Central memory CD4-positive, alpha-beta T cell (primary cell): ENCODE measurements at regions not wholly inside any gene's neighbourhood (a gene's known extent, or its start where the extent isn't known, plus 50 kb on each side); places are given as distances from the start of the nearest gene placed in this dataset.
"Not testable (repeated sequence)": the region's sequence is repeated elsewhere in the genome, so short reads cannot be mapped to it uniquely, and the experiment has no call there.

Experiments used
- DNase-seq: peaks from one replicate; pipeline ENCODE4 v3.0.0; 2022

DNA sequence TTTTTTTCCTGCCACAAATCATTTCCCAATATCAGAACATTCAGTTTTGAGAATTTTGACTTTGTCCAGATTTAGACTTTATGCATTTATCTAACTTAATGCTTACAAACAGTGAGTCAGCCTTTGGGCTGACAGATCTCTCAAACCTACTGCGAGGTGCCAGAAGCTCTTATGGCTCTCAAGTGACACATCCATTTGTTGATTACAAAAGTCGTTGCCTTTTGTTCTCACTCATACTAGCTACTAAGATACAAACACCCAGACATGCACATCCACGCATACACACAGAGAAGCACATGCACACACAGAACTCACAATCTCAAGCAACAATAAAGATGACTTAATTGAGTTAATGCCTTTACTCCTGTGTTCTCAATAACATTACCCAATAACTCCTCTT lies 1147.5 kb downstream of the DIAPH3 start:
- DNase-seq: no peak

DNA sequence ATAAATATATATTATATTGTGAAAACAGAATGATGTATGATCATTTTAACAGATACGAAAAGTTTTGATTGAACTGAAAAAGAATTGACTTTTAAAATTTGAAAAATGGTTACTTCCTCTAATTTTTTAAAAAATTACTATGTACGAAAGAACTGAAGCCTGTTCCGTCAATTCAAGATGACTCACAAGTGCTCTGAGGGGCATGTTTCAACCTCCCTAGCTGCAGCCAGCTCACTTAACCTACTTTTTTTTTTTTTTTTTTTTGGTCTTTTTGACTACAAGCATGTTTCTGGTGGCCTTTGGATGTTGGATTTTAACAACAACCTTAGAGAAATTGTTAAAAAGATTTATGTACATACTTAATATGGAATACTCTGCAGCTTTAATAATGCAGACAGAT lies 1139.3 kb downstream of the DIAPH3 start:
- DNase-seq: no peak

DNA sequence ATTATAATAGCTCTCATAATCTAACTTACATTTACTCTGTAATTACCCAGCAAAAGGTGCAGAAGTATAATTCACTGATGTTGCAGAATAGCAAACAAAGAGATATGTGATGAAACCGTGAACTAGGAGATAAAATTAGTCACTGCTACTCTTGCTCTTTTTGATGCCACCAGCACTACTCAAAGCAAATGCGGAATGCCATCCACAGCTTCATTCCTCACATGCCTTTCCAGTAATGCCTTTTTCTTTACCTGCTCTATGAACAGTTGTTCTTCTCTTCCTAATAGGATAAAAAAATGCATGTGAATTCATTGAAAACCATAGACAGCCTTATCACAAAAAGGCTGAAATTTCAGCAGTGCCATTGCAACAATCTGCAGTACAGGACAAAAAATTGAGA lies 1129.5 kb downstream of the DIAPH3 start:
- DNase-seq: no peak

DNA sequence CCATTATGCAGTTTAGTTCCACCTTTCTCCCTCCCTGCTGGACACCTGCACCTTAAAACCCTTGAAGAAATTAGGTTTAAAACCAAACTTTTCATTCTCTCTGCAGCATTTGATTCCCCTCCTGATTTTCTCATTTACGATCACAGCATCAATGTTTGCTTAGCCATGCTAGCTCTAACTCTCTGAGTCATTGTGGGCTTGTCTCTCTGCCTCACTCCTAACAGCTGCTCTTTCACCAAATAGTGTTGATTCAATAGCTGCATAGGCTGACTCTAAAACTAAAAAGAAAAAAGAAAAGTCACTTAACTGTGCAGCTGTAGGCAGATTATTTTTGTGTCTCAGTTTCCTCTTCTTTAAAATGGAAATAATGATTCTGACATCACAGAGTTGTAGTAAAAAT lies 1124.9 kb downstream of the DIAPH3 start:
- DNase-seq: no peak

DNA sequence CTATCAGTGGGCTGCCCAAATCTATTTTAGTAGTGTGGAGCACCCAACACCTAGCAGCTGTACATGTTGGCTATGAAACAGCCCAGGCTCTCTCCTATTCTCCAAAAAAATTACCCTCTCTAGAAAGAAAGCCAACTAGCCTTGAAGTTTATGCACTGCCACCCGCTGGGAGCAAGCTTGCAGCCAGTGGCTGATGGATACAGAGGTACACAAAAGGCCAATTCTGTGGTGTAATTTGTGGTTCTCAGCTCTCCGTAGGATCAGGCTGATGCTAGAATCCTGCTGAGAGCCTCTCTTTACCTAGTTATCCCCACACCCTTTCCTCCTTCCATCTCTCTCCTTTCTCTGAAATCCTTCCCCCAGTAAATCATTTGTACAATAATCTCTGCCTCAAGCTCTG lies 1120.7 kb downstream of the DIAPH3 start:
- no peak for DNase-seq

DNA sequence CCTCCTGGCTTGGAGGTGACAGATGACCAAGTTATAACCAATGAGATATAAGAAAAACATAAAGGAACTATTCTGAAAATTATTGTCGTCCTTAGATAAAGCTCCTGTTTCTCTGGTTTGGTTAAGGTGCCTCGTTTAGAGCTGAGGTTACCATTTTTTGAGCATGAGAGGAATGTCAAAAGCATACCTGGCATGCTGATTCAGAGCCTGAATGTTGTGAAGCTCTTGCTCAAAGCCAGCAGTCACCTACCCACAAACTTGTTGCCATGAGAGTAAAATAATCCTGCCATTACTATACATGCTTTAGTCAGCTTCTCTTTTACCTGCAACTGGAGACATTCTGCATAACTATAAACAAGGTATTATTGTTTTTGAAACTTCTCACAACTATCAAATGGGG lies 1116.2 kb downstream of the DIAPH3 start:
- no peak for DNase-seq

DNA sequence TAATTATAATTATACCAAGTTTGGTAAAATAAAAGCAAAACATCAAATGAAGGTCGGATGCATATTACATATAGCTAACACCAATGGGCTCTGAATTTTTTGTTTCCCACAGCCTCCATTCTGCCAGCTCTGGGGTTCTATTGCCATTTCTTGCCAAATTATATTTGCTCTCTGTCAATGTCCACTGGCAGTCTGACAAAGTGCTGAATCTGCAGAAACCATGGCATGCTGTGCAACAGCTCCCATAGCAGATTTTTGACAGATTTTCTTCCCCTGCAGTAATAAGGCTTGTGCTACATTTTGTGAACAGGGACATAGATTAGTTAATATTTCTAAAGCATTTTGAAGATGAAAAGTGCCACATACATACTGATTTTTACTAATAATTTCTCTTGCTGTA lies 1102.1 kb downstream of the DIAPH3 start:
- DNase-seq: no peak

DNA sequence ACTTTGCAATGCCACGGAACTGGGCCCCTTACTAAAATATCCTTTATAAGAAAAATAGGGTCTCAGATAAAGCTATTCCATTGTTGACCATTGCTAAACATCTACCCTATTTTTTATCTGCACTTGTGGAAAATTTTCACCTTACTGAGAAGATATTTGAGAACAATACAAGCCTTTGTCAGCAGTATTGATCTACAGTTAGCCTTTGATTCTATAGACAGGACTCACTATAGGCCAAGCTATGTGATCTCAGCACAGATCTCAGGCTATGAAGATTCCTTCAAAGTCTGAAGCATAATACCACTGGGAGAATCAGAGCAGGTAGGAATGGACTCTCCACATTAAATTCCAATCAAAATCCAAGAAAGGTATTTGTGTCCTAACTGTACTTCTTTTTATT lies 1099.7 kb downstream of the DIAPH3 start:
- no peak for DNase-seq

DNA sequence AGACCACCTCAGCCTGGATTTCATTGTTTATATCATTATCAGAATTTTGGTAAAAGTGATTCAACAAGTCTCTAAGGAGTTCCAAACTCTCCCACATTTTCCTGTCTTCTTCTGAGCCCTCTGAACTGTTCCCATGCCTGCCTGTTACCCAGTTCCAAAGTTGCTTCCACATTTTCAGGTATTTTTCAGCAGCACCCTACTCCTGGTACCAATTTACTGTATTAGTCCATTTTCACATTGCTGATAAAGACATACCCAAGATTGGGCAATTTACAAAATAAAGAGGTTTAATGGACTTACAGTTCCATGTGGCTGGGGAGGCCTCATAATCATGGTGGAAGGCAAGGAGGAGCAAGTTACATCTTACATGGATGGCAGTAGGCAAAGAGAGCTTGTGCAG lies 1087.3 kb downstream of the DIAPH3 start:
- DNase-seq: not testable (repeated sequence)

DNA sequence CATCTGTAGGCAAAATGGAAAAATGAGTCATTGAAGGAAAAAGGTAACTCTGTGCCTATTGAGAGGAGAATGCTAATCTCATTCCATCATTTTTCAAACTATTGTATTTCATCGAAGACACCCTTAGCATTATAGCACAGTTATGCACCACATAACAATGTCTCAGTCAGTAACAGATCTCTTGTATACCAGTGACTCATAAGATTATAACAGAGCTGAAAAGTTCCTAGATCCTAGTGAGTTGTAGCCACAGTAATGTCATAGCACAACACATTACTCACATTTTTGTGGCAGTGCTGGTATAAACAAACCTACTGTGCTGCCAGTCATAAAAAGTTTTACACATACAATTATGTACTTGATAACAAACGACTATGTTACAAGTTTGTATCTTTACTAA lies 1077.6 kb downstream of the DIAPH3 start:
- no peak for DNase-seq

DNA sequence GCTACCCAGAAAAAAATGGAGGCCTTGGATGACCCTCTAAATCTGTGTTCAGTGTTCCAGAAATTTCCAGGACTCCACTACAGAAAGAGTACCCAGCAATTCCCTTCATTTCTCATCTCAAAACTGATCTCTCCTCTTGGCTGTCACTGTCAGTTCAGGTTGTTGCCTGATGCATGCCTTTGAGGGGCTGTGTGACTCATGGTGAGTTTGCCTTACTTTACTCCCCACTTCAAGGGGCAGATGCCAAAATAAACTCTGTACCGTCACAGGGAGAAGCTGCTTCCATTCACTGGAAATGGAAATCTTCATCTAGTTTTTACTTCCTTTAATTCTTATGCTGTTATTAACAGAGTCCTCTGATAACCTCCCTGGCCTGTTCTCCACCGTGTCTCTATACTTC lies 1075.0 kb downstream of the DIAPH3 start:
- DNase-seq: no peak

DNA sequence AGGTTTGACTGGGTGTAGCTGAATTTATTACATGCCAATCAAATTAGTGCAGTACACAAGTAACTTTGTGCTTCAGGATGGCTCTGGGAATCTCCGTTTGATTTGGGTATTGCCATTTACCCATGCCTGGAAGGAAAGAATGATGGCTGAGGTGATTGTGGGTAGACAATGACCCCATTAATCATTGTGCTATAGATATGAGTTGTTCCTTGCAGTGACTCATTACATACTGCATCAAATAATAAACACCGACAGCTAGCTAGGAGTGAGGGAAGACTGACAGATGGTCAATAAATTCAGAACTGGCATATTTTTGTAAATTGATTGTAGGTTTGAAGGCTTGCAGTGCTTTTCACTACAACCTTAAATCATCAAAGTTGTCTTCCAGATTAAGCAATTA lies 1069.5 kb downstream of the DIAPH3 start:
- no peak for DNase-seq

DNA sequence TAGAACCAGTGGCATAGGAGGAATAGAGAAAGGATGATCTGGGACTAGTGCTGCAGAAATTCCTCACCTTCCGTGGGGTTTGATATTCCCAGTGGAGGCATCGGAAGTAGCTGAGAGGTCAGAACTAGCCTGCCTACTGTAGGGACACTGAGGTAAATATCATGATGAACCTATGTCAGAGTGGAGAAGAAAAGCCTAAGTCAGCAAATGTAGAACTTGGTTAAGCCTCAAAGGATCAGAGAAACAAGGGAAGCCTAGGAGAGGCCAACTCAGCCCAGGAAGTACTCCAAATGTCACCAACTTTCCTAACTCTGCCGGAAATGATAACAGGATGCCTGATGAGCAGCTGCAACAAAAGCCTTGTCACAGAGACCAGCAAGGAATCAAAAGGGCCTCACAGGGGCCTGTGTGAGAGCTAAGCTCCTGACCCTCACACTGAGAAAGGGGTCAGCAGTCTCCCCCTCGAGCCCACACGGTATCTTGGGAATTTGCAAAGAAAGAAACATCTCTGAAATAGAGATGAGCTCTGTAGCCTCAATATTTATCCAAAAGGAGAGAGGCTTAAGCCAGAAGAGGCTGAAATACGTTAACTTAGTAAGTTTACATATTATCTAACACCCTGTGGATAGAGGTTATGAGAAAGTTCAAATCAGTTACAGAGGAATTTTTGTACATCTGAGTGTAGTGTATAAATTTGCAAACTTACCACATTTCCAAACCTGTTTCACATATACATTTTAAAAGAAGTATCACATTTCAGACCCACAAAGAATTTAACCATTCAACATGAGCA lies 1064.3 kb downstream of the DIAPH3 start:
- DNase-seq: no peak

DNA sequence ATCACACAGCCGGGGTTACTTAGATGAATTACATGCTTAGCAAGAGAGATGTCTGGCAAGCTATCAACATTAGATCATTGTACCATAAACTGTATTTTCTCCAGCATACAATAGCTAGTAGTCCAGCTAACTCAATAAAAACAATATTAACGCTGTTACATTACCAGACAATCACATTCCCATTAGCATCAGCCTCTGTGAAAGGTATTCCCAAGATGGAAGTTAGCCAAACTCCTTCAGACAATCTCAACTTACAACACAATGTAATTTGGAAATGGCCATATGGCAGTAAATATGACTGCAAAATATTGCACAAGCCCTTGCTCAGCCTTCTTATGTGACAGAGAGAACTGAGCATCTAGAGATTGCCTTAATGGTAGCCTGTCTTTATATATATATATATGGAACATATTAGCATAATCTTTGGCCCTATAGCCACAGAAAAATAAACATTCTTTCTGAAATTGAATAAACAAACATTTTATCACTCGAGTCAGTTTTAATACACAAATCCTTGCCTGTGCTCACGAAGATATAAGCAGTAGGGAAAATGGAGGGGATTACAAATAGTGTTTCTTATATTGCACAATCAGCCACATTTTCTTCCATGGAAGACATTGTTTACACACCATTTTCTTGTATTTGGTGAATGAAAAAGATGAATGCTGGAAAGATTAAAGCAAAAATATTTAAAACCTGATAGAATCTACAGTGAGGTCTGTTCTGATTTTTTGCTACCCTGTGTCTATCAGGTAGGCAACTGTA lies 1060.5 kb downstream of the DIAPH3 start:
- no peak for DNase-seq

DNA sequence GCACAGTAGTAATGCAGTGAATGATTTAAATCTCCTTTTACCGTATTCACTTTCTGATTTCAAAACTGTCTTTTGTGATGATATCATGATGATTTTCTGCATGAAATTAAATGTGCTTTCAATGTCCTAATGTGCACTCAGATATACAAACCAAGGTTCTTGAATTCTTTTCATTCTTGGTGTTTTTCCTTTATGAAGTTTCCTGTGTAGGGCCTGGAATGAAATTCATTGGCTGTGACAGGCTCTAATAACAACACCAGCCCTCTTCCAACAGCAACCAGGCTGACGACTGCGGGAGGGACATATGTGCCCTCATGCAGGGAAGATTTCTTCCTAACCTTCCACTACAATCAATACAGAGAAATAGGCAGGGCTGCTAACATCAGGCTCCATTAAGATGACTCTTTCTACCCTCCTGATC lies 1052.0 kb downstream of the DIAPH3 start:
- no peak for DNase-seq

DNA sequence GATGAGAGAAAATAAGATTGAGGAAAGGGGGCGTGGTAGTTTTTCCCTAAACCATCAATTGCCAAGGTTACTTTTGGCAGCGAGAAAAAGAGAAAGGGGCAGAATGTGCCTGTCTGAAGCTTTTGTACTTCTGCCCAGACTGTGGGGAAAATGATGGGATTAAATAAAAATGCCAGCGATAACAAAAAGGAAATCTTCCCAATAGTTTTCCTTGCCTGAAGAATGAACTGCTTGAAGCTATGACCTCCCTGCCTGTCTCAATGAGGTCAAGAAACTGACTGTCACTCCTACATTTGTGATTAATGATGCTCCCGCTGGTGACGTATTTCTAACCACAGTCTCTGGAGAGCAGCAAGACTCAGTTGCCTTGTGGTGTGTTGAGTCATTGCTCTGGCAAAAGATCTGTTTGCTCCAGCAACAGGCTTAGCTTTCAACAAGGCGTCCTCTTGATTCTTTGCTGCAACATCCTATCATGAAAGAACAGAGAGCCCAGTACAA lies 1051.5 kb downstream of the DIAPH3 start:
- DNase-seq: no peak

DNA sequence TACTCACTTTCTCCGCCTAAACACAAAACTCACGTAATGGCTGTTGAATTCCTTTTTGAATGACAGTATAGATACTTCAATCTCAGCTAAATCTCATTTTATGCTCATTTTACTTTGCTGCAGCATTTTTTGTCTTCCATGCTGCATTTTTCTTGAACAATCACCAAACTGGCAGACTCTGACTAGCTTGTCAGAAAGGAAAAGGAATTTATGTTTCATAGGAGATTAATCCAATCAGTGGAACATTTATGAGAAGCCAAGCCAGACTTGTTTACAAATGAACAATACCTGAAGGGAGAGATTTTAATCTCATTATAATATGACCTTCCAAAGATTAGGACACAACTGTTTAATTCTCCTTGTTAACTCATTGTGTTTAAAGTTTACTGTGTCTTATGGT lies 1044.3 kb downstream of the DIAPH3 start:
- no peak for DNase-seq

DNA sequence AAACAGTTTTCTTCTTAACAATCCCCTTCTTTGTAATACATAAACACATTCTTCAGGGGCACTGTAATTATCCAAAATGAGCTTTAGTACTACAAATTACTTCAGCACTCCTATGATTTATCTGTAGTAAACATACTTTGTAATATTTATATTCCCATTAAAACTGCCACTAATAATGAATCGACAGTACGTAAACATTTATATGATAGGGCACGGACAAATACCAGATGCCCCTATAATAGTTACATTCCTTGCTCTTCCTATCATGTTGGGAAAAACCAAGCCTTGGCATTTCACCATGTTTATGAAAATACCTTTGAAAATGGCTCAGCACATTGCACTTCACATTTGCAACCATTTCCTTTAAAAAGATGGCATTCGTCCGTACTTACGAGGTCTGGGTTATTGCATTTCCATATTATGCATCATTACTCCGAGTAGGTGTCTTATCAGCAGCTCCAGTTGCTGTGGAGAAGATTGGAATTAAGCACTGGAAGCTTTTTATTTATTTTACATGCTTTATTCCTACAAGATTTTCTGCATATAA lies 1043.4 kb downstream of the DIAPH3 start:
- no peak for DNase-seq

DNA sequence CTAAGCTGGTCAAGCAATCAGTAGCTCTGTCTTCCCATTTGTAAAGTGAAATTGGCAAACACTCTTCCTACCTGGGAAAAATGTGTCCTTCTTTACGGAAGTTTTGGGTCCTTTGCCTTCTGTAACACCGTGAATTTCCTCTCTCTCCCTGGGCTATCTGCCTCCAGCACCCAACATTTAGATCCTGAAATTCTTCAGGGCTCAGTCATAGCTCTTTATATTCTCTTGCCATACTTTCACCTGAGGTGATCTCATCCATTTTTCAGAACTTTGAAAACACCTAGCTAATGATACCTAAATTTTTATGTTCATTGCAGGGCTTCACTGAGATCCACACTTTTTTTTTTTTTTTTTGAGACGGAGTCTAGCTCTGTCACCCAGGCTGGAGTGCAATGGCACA lies 1042.2 kb downstream of the DIAPH3 start:
- DNase-seq: no peak

DNA sequence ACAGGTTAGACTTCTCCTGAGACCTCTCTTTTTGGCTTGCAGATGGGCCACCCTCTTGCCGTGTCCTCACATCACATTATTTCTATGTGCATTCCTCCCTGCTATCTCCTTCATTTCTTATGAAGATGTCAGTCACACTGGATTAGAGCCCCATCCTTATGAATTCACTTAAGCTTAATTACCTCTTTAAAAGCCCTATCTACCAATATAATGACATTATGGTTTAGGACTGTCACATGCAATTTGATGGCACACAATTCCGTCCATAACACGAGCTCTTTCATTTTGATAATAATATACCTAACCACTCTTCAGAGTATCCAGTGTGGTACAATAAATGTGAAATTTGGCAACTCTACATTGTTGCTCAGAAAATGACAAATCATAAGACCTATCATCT lies 1037.3 kb downstream of the DIAPH3 start:
- no peak for DNase-seq

DNA sequence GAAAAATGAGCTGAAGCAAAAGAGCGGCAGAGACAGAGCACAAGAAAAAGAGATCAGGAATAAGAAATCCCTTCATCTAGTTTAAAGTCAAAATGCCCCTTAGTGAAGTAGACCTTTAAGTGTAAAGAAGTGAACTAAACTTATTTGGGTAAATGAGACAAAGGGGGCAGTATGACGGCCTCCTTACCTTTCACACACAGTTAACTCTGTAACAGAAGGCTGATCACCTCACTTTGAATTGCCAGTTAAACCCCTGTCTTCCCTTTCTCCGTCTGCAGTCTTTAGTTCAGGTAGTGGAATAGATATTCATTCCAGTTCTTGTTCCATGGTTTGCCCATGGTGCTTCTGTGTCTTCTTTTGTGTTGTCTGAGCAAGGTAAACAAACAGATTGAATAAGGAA lies 1029.8 kb downstream of the DIAPH3 start:
- no peak for DNase-seq

DNA sequence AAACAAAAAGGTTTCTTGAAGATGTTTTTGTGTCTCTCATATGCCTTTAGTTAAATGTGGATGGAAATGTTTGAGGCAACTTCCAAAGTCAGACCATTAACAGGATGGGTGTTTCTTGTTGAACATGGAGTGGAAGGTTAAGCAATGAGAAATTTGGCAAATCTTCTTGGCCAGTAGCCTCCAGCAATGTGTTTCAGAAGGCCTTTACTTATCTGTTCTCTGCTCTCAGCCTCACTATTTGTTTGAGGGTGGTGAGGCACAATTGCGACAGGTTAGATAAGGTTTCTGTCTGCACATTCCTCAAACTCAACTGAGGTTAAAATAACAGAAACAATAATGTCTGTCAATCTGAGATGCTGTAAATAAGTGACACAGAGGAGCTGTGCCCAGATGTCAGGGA lies 1019.0 kb downstream of the DIAPH3 start:
- no peak for DNase-seq

DNA sequence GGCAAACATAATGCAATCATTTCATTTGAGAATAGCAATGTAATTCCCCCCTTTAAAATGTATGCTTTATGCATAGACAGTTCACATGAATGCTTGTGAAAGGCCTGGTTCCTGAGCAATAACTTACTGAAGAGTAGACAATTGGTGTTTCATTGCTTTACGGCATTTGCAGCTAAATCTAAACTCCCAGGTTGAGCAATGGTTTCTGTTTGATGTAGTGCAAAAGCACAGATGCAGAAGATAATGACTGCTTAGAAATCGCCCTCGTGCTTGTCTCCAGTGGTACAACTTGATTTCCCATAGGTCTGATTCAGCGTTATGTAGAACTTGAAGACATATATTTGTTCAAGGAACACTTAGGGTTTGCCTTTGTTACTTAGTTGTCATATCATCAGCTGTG lies 1018.3 kb downstream of the DIAPH3 start:
- no peak for DNase-seq

DNA sequence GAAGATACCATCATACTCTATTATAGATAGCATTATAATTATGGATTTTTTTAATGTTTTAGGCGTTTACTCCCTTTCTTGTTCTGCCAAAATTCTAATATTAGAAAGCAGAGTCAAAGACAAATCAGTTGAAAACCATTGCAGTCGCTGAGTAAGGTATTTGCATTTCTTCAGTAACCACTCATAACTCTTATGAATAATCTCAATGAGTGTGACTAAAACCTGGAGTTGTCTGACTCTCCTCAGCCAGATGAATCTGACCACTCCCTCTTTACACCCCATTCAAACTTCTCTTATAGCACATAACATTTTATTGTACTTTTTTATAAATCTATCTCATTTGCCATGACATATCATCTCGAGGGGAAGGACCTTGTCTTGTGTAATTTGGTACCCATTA lies 1006.5 kb downstream of the DIAPH3 start:
- no peak for DNase-seq
